ENCODE measurements at regions not wholly inside any gene's neighbourhood (a gene's known extent, or its start where the extent isn't known, plus 50 kb on each side); places are given as distances from the start of the nearest gene placed in this dataset.

DNA sequence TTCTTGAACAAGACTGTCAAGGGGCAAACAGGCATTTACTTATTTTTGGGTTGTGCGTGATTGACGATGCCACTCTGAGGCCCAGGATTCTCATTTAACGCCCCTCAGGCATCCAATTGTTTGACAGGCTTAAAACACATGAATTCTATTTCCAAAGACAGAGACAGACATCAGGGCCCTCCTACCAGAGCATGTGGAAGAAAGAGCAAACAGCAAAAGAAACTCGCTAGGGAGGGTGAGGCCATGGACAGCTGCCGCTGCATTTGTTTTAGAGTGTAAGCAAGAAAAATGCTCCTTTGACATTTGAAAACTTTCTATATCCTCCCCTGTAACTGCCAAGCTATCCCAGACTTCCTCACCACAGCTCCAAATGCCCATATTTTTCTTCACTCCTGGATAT, 410.1 kb downstream of the NPIPA8 start:
- Histone ChIP-seq H3K9me3 (peaks cover 0 to 2% of the 10 kb centered on the region in 2 donors), H3K4me3 (no peak overlapping the region), H3K4me1 (no peaks in the 10 kb centered on the region), H3K36me3 (no peaks in the 10 kb centered on the region), H3K27me3 (no peaks in the 10 kb centered on the region), H3K27ac (no peak overlapping the region)
- intact Hi-C loops (cut with DNase I; ENCODE audit: low total_unique reads) = no loop called here
- TF ChIP-seq POLR2A (IDR thresholded peaks at IDR 0.05) = no peak
- TF ChIP-seq, protein P1, sequence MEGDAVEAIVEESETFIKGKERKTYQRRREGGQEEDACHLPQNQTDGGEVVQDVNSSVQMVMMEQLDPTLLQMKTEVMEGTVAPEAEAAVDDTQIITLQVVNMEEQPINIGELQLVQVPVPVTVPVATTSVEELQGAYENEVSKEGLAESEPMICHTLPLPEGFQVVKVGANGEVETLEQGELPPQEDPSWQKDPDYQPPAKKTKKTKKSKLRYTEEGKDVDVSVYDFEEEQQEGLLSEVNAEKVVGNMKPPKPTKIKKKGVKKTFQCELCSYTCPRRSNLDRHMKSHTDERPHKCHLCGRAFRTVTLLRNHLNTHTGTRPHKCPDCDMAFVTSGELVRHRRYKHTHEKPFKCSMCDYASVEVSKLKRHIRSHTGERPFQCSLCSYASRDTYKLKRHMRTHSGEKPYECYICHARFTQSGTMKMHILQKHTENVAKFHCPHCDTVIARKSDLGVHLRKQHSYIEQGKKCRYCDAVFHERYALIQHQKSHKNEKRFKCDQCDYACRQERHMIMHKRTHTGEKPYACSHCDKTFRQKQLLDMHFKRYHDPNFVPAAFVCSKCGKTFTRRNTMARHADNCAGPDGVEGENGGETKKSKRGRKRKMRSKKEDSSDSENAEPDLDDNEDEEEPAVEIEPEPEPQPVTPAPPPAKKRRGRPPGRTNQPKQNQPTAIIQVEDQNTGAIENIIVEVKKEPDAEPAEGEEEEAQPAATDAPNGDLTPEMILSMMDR (IDR thresholded peaks at IDR 0.05) = no peak
- DNase-seq = no peak

DNA sequence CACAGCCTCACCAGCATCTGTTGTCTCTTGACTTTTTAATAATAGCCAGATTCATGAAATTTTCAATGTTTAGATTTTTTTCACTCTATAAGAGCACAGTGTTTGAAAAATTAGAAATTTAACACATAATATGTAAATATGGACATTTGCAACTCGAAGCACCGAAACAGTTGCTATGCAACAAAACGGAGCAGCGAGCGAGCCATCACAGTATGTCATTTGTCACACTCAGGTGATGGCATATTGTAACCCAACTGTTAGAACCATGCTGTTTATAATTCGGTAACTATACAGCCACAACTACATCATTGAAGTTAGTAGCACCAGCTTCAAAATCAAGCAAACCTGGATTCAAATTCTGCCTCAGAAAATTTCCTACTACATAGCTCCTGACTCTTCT, 410.8 kb downstream of the NPIPA8 start:
- TF ChIP-seq, protein P1 (IDR thresholded peaks at IDR 0.05) = no peak
- TF ChIP-seq POLR2A (IDR thresholded peaks at IDR 0.05) = no peak
- no peak overlapping the region for H3K27ac ChIP-seq
- intact Hi-C loops (cut with DNase I; ENCODE audit: low total_unique reads) = no loop called here

DNA sequence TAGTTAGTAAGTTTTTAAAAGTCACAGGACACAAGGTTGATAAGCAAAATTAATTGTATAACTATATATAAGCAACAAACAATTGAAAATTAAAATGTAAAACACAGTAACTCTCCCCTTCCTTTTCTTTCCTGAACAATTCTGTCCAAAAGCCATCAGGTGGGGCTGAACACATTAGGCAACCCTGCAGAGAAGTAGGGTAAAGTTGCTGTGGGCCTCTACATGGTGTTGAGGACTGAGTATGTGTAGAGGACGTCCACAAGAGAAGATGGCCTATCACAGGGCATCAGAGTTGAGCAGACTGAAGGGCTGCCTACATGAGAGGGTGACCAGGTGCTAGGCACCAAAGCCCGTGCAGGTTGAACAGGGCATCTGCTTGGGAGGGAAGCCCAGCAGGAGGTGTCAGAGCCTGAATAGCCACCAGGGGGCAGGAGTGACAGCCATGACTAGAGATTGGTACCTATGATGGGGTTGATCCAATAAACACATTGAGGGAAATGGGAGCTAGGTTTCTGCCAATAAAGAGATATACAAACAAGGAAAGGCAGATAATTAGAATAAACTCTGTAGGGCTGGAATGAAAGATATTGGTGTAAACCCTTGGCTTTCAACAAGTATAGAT, 415.1 kb downstream of the NPIPA8 start:
- intact Hi-C loops (cut with DNase I; ENCODE audit: low total_unique reads) = no loop called here
- no peaks in the 10 kb centered on the region for H3K36me3 ChIP-seq
- peaks cover 0 to 6% of the 10 kb centered on the region in 2 donors for H3K9me3 ChIP-seq
- no peak overlapping the region for H3K4me3 ChIP-seq
- TF ChIP-seq, protein P1 (IDR thresholded peaks at IDR 0.05) = no peak
- TF ChIP-seq POLR2A (IDR thresholded peaks at IDR 0.05) = no peak
- no peak for DNase-seq
- H3K27ac ChIP-seq = no peak overlapping the region
- no peaks in the 10 kb centered on the region for H3K4me1 ChIP-seq
- H3K27me3 ChIP-seq = no peaks in the 10 kb centered on the region

More for the DNA sequence above, 410.8 kb downstream of the NPIPA8 start:
- peaks cover 0 to 6% of the 10 kb centered on the region in 2 donors for H3K9me3 ChIP-seq
- no peak overlapping the region for H3K4me3 ChIP-seq
- no peaks in the 10 kb centered on the region for H3K4me1 ChIP-seq
- no peaks in the 10 kb centered on the region for H3K27me3 ChIP-seq
- DNase-seq = no peak
- H3K36me3 ChIP-seq = no peaks in the 10 kb centered on the region

DNA sequence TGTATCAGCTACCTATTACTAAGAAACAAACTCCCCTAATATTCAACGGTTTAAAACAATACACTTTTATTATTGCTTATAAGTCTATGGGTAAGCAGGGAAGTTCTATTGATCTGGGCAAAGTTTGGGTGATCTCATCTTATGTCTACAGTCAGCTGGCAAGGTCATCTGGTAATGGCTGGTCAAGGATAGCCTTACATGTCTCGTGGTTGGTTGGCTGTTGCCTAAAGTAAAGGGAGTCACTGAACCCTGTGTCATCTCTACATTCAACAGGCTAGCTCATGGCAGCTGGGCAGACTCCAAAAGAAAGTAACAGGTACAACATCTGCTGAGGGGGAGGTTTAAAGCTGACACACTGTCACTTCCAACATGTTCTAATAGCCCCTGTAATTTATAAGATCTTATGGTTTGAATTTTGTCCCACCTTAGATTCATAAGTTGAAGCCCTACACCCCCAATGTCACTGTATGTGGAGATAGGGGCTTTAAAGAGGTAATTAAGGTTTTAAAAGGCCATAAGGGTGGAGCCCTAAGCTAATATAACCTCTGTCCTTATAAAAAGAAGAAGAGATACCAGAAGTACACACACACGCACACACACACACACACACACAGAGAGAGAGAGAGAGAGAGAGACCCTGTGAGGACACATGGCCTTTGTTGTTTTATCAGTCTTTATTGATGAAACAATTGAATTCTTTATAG, 419.1 kb downstream of the NPIPA8 start:
- Histone ChIP-seq H3K27ac (no peak overlapping the region), H3K36me3 (no peaks in the 10 kb centered on the region), H3K4me3 (no peak overlapping the region), H3K27me3 (no peaks in the 10 kb centered on the region), H3K4me1 (no peaks in the 10 kb centered on the region), H3K9me3 (peaks cover 0 to 6% of the 10 kb centered on the region in 2 donors)
- intact Hi-C loops (cut with DNase I; ENCODE audit: low total_unique reads) = no loop called here
- no peak for DNase-seq
- TF ChIP-seq POLR2A (IDR thresholded peaks at IDR 0.05) = no peak
- TF ChIP-seq, protein P1 (IDR thresholded peaks at IDR 0.05) = no peak

DNA sequence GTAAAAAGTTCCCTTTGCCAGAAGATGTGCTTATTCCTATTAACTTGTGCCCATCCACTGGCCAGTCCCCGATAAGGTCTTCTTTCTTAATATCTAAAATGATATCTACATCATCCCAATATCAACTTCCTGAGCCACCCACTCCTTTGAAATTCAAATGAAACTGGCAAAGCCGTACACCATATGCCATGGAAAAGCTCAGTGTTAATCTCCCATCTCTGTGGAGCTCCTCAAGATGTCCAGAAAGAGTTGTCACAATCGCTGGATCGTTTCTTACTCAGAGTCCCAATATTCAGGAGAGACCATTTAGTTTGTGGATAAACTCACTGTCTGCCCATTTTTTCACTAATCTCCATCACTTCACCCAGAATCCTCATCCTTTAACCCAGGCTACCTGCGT, 420.7 kb downstream of the NPIPA8 start:
- no peak for TF ChIP-seq POLR2A (IDR thresholded peaks at IDR 0.05)
- TF ChIP-seq, protein P1 (IDR thresholded peaks at IDR 0.05) = no peak
- no peak for DNase-seq
- Histone ChIP-seq H3K27ac (no peak overlapping the region), H3K36me3 (no peaks in the 10 kb centered on the region), H3K4me3 (no peak overlapping the region), H3K27me3 (no peaks in the 10 kb centered on the region), H3K4me1 (no peaks in the 10 kb centered on the region), H3K9me3 (no peaks in the 10 kb centered on the region)
- intact Hi-C loops (cut with DNase I; ENCODE audit: low total_unique reads) = no loop called here
